ENCODE measurements at regions not wholly inside any gene's neighbourhood (a gene's known extent, or its start where the extent isn't known, plus 50 kb on each side); places are given as distances from the start of the nearest gene placed in this dataset.
A peak's percentile ranks its signal among the peaks of the same experiment; 100 is the strongest.
"Not testable (repeated sequence)": the region's sequence is repeated elsewhere in the genome, so short reads cannot be mapped to it uniquely, and the experiment has no call there.

DNA sequence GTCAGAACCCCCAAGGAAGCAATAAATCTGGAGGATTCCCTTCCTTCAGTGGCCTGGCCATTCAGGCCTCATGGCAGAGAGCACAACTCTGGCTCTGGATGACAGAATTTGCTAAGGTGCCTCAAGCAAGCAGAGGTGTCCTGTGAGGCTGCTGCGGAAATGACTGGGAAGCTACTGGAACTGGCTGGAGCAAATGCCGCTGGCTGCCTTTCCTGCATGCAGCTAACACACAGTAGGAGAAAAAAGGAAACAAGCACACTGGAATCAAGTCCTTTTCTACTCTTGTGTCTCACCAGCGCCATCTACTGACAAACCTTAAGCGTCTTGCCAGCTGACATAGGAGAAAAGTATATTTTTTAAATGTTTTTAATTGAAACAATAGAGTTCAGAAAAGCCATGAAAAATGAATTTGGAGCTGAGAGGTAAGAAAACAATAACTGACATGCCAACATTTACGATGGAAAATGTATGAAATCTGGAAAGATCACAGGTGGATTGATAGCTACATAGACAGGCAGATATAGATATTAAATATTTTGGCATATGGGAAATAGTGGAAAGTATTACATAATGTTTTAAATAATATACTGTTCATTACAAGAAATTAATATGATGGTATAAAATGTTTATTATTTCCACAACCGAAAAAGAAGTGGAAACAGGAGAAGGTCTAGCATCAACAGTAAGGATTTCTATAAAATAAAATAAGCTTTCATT is 951.6 kb downstream of the ANKRD7 start:
- peak; percentile 82 for DNase-seq

DNA sequence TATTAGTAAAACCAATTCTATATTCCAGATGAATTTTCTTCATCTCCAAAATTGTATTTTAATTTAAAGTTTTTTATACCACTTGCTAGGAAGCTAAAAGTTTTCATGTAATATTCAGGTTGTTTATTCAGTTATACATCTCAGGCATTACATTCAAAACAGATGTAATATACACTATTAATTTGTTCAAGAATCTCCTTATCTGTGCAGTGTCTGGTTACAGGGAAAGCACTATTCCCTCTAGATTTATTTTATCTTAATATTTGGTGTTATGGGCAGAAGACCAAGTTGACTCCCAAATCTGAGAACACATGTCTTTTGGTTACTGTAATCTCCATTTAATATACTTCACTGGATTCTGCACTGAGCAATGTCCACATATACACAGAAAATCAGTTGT is 953.4 kb downstream of the ANKRD7 start:
- no peak for DNase-seq

DNA sequence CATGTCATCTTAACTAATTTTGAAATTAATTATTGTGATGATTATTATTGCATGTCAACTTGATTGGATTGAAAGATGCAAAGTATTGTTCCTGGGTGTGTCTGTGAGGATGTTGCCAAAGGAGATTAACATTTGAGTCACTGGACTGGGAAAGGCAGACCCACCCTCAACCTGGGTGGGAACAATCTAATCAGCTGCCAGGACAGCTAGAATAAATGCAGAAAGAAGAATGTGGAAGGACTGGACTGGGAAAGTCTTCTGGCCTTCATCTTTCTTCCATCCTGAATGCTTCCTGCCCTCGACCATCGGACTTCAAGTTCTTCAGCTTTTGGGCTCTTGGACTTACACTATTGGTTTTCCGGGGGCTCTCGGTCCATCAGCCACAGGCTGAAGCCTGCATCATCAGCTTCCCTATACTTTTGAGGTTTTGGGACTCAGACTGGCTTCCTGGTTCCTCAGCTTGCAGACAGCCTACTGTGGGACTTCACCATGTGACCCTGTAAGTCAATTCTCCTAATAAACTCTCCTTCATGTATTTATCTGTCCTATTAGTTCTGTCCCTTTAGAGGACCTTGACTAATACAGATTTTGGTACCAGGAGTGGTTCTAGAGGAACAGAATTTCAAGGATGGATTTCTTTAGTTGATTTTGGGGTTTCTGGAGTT is 959.8 kb downstream of the ANKRD7 start:
- DNase-seq: no peak

DNA sequence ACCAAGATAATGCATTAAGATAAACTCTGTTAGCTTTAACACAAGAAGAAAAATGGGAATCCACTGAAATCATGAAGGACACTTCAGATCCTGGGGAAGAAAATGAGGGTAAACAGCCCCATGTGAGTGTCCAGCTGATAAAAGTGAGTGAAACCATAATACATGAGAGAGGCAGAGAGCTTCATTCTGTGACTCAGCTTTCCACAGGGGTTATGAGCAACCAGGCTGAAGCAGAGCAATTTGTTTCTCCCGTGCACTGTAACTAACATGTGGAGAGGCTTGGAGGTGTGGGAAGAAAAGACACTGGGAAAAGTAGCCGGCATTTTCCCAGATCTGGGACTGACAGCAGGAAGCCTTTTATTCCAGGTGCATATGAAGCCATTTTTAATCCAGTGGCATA is 971.7 kb downstream of the ANKRD7 start:
- no peak for DNase-seq

DNA sequence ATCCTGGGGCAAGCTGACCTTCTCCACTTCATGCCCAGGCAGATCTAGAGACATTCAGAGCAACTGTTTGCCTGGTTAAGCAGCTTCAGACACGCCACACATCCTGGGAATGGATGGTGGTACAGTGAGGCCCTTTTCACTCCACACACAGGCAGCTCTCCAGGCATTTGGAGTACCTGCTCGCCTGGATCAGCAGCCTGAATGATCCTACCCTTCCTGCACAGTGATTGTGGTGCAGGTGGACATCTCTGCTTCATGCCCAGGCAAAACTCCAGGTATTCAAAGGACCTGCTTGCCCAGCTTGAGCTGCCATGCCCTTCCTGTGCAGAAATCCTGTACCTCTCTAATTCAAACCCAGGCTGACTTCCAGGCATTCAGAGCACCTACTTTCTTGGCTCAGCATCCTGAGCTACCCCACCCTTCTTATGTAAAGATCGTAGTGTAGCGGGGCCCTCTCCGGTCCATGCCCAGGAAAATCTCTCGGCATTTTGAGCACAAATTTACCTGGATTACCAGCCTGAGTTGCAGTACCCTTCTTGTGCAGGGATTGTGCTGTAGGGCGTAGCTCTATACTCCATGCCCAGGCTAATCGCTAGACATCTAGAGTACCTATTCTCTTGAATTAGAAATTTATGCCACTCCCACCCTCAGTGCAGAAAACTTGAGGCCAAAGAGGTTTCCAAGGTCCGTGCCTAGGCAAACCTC is 972.8 kb downstream of the ANKRD7 start:
- no peak for DNase-seq

DNA sequence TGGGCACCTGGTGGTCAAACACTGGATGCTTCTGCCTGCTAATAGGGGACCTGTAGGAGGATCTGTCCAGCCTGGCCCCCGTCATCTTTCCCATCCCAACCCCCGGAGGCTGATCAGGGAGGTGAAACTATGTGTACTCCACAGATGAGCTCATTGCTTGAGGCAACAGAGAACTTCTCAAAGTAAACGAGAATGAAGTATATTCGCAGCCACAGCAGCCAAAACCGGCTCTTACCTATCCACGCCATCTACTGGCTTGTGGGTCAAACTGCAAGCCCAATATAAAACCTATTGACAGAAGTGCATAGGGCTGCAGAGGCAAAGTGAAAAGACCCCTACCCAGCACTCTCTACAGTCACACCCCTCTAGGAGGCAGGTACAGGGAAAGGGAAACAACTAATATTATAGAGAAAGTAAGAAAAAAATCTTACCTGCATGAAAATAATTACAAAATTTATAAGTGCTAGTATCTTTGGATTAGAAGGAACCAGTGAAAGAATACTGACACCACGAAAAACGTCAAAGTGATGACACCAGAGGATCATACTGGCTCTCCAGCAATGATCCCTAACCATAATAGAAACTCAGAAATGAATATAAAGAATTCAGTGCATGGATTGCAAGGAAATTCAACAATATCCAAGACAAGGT is 973.5 kb downstream of the ANKRD7 start:
- peak; percentile 54 for DNase-seq

DNA sequence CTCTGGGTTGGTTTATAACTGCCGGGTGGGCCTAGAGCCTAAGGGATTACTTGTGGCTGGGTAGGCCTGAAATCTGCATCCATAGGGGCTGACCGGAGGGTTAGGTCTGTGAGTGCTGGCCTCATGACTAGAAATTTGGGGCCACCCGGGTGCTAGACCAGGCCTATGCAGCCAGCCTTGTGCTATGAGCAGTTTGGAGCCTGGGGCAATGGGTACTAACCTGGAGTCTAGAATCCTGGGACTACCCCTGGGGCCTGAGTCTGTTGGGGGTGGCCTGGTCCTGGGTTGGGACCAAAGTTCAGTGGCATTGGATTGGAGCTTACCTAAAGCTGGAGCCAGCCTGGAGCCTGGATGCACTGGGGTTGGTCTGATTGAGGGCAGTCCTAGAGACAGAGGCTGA is 995.2 kb downstream of the ANKRD7 start:
- DNase-seq: no peak

DNA sequence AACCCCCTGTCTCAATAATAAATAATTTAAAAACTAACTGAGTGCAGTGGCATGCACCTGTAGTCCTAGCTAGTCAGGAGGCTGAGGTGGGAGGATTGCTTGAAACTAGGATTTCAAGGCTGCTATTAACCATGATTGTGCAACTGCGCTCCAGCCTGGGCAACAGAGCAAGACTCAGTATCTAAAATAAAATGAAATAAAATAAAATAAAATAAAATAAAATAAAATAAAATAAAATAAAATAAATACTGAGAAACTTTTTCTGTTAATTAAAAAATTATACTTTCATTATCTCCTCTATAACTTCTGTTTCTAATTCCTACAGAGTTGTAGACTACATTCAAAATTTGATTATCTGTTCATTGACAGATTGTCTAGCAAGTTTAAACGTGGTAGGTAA is 999.4 kb downstream of the ANKRD7 start:
- DNase-seq: no peak

DNA sequence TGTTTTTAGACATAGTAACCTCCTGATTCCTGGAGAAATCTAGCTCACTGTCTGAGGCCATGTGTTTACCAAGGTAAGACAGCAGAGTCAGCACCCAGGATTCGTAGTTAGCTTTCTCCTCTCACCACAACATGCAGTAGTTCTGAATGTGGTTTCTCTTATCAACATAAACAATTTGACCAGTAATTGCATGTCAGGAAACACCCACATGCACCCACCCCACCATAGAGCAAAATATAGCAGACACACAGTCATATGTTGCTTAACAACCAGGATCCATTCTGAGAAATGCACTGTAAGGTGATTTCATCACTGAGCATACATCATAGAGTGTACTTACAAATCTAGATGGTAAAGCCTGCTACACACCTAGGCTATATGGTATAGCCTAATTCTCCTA is 1004.0 kb downstream of the ANKRD7 start:
- no peak for DNase-seq

DNA sequence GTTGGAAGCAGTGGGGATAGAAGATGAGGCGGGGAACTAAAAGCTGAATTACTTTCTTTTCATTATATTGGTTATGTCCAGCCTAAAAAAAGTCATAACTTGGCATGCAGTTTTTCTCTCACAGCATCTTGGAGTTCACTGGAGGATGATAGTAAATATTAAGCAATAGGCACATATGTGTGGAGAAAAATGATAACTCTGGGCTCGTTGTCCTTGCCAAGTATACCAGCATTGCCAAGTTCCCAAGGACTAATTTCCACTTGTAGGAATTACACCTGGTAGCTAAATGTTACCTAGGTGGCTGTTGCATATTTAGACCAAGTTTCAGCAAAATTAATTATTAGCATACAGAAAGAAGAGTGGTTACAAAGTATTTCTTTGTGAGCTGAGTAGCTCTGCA is 1007.6 kb downstream of the ANKRD7 start:
- DNase-seq: no peak

DNA sequence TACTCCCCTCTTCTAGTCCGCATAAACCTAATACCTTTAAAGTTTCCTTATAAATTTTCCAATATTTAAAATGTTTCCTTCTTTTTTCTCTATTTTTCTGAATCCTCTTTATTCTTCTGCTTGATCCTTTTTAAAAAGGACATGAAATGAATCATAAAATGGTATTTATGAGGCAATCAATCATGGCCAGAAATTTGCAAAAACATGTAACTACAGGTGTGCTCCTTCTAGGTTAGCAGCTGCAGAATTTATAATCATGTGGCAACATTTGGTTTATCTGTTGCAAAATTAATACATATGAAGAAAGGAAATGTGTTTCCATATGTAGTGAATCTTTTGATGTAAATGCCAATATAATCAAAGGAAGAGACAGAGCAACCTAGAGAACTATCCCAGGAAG is 1008.5 kb downstream of the ANKRD7 start:
- no peak for DNase-seq

DNA sequence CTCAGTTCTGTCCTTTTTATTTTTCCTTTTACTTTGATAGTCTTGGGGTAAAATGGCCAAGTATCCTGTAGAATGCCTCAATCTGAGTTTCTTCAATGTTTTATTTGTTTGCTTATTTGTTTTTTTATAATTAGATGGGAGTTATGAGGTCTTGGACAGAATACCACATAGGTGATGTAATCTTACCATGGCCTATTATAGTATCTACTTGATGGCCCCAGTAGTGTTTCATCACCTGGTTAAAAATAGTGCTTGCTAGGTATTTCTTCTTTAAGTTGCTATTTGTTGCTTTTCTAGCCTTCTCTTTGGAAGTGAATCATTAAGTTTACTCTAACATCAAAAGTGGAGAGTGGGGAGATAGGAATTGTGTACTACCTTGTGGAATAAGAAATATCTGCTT is 1020.0 kb upstream of the KCND2 start:
- no peak for DNase-seq

DNA sequence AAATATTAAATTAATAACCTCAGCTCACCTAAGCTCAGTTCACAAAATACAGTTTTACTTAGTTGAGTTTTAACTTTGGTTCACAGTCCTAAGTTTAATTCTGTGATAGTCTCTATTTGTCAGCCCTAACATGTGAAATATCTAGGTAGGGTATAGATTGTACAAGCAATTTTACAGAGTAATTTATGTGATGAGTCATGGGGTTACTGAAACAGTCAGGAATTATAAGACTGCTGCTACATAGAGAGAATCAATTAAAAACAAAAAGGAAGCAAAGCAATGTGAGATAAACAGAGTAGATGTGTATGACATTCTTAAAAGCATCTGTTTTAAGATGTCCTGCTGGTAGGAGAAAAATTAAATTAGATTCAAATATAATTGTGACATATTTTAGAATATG is 1018.2 kb upstream of the KCND2 start:
- DNase-seq: no peak

DNA sequence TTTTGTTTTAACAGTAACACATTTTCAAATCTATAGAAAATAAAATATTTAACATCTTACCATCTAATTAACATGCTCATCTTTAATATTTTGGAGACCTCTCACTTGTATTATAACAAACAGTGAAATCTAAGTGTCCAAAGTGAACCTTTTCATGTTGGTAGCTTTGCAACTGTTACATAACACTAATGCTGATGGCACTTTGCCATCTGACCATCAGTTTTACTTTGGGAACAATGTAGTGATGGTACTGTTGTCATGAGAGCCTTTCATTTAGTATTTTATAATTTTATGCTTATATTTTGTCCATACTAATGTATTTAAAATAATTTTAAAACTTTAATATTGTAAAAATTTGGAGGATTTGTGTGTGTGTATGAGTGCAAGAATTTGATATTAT is 1017.0 kb upstream of the KCND2 start:
- no peak for DNase-seq

DNA sequence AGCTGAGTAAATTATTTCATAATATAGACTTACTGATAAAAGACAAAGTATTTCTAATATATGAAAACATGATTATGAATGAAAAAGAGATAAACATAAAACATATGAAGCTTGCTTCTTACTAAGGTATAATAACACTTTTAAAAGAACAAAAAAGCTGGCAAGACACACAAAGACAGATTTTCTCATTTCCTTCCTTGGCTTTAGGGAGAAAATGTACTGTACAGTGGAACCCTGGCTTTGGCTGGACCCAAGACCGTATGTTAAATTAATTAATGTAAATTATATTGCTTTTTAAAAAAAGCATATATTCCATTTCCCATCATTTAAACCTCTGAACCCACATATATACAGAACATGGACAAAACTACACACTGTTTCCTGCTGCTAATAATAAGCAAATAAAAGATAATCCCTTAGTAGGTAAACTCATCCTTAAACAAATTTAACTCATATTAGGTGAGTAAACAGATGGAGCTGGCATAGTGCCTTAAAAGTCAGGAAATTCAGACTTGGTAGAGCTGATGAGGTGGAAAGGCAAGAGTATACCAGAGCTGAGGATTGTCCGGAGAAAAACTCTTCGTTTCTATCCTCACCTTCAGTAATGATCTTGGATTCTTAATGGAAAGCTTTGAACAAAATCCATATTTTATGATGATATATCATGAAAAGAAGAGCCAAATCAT is 1016.4 kb upstream of the KCND2 start:
- no peak for DNase-seq

DNA sequence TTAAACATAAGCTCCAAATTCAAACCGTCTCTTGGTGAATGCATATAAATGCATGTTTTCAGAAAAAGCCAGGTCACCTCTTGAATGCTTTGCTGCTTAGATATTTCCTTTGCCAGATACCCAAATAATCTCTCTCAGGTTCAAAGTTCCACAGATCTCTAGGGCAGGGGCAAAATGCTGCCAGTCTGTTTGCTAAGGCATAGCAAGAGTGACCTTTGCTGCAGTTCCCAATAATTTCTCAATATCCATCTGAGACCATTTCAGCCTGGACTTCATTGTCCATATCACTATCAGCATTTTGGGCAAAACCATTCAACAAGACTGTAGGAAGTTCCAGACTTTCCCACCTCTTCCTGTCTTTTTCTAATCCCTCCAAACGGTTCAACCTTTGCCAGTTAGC is 1006.2 kb upstream of the KCND2 start:
- DNase-seq: not testable (repeated sequence)

DNA sequence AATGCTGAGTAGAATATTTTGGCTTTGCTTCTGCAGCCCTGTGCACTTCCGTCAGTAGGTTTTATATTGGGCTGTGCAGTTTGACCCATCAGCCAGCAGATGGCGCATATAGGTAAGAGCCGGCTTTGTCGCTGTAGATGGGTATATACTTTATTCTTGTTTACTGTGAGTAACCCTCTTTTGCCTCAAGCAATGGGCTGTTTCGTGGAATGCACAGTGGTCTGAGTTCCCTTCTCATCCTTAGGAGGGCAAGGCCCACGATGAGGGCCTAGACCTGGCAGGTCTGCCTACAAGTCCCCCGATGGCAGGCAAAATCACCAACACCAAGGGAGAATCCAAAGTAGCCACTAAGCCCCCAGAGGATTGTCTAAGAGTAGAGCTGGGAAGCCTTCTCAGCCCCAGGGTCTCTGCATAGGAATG is 1002.9 kb upstream of the KCND2 start:
- peak; percentile 75 for DNase-seq

DNA sequence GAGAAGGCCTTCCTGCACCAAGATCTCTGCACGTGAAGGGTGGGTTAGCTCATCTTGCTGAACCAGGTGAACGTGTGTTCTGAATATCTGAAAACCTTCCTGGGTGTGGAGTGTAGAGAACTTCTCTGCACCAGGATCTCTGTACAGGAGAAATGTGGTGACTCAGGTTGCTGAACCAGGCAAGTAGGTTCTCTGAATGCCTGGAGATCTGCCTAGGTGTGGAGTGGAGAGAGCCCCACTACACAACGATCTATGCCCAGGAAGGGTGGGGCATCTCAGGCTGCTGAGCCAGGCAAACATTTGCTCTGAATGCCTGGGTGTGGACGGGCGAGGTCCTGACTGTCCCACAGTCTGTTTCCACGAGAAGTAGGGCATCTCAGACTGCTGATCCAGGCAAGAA is 1002.3 kb upstream of the KCND2 start:
- no peak for DNase-seq

DNA sequence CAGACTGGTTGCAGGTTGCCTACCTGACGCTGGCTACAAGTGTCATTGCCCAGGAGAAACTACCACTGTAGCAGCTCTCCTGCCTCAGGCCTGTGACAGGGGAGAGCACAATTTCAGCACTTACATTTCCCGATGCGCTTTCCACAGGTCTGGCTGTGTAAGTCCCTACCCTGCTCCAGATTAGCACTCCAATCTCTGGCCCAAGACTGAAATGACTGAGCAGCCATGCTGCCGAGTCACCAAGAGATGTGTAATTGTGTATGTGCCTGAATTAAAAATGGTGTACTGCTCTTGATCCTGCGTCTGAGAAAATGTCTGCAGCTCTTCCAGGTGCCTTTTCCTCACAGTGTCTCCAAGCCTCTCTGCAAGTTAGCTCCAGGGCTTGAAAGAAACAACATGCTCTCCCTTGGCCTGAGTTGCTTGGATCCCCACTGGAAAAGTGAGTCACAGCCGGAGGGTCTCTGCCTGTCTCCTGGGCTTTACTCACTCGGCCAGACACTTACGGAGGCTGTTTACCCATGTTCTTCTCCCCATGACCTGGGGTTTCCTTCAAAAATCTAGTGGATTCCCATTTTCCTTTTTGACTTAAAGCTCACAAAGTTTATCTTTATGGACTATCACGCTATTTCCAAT is 1001.7 kb upstream of the KCND2 start:
- DNase-seq: no peak

DNA sequence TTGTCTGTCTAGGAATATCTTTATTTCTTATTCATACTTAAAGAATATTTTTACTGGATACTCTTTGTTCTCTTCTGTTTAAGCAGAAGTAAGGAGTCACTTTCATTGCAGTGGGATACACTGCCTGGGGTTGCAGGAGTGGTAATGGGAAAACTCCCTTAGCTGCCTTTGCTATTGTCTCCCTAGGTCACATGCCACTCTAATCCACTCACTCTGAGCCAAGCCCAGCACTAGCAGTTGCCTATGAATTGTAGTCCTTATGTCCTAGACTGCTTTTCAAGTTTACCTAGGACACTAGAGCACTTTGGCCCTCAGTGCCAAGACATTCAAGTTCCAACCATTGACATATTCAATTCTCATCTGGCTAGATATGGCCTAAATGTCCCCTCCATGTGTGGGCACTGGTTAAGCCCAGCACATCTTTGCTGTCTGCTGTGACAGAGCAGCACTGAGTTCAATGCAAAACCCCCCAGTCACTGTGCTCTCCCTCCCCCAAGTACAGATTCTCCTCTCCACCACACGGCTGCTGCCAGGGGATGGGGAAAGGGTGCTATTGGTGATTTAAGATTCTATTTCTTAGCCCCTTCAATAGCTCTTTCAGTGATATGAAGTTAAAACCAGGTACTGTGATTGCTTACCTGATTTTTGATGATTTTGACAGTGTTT is 991.7 kb upstream of the KCND2 start:
- no peak for DNase-seq

DNA sequence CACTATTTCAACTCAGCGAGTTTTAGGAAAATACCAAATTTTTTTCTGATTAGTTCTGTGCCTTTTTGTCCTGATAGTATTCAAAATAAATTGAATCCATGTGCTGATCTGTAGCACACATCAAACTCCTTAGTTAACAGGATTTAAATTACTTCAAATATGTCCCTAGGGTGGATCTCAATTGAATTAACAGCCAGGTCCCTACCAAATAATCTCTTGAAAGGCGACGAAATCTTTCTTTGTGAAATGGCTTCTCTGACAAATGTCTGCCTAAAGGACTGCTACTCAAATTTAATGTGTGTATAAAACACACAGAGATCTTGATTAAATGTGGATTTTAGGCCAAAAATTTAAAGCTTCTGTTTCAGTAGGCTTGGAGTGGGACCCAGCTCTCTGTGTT is 989.6 kb upstream of the KCND2 start:
- DNase-seq: no peak

DNA sequence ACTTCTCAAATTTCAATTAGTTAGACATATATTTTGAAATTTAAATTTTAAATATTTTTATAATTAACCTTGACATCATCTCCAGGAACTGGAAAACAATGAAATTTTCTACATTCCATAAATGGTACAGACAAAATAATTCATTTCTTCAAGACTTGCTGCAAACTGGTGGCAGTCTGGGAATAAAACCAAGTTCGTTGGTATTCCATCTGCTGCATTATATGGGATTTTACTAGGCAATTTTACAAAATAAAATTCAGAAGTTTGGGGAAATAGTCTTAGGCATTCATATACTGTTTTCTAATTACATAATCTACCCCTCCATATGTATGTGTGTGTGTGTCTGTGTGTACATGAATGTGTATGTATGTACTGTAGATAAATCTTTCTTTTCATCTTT is 984.6 kb upstream of the KCND2 start:
- DNase-seq: no peak

Measured in suppressor macrophage treated with lipopolysaccharide for 4 hours (primary cell).